ENCODE measurements at regions not wholly inside any gene's neighbourhood (a gene's known extent, or its start where the extent isn't known, plus 50 kb on each side); places are given as distances from the start of the nearest gene placed in this dataset.
"Not testable (repeated sequence)": the region's sequence is repeated elsewhere in the genome, so short reads cannot be mapped to it uniquely, and the experiment has no call there.

- FAIRE-seq (no peak), DNase-seq (ENCODE audit: insufficient read length, low spot score) (no peak)
- no peak for TF ChIP-seq POLR2A (IDR thresholded peaks at IDR 0.05; ENCODE audit: low read depth, low read length)
Observed at GRCh38 chr21:39082656-39083376, 100.4 kb downstream of the PSMG1 start.

- FAIRE-seq: no peak
- DNase-seq (ENCODE audit: insufficient read length, low spot score): no peak
Observed at GRCh38 chr21:39080366-39080765, 102.9 kb downstream of the PSMG1 start.

GRCh38 chr21:39079617-39080016 is 103.6 kb downstream of the PSMG1 start:
- DNase-seq (ENCODE audit: insufficient read length, low spot score): no peak
- TF ChIP-seq POLR2A (IDR thresholded peaks at IDR 0.05; ENCODE audit: low read depth, low read length): no peak
- FAIRE-seq: no peak

More at GRCh38 chr21:39080366-39080765, 102.9 kb downstream of the PSMG1 start:
- no peak for TF ChIP-seq POLR2A (IDR thresholded peaks at IDR 0.05; ENCODE audit: low read depth, low read length)

DNA sequence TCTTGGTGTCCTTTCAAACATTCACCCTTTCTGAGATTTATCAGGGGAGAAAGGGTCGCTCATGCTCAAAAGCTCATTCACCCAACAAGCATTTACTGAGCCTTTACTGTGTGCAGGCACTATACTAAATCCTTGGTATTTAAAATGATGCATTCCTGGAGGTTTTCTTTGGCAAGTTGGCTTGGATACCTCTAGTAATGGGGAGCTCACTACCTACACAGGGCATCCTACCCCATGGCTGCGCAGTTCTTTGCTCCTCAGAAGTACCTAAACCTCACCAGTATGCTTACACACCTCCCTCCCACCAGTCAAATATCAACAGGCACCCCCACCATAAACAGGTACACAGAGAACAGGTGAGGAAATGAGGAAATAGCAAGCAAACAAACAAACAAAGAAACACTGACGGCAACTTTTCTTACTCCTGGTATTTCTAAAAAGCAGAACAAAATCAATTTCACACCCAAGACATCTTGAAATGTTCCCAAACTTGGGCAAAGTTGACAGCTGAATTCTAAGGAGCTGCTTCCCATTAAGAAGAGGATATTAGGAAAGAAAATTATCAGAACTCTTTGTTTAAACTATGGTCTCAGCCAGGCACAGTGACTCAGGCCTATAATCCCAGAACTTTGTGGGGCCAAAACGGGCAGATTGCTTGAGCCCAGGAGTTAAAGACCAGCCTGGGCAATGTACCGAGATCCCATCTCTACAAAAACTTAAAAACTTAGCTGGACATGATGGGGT is 104.8 kb downstream of the PSMG1 start:
- no peak for TF ChIP-seq POLR2A (IDR thresholded peaks at IDR 0.05; ENCODE audit: low read depth, low read length)
- no peak for FAIRE-seq
- DNase-seq (ENCODE audit: insufficient read length, low spot score): no peak

DNA sequence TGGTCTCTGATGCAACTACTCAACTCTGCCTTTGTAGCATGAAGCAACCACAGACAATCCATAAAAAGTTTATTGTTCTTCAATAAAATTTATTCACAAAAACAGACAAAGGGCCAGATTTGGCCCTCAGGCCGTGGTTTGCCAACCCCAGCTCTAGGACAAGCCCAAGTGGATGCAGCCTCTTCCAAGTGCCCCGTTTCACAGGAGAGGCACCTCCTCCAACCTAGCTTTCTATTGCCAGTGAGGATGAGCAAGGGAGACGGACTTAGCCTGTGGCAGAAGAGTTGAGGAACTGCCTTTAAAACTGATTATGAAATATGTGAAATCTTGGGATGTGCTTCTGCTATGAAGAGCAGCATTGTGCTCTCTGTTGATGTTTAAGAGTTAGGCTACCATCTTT is 105.4 kb downstream of the PSMG1 start:
- no peak for TF ChIP-seq POLR2A (IDR thresholded peaks at IDR 0.05; ENCODE audit: low read depth, low read length)
- no peak for DNase-seq (ENCODE audit: insufficient read length, low spot score)
- FAIRE-seq: no peak

DNA sequence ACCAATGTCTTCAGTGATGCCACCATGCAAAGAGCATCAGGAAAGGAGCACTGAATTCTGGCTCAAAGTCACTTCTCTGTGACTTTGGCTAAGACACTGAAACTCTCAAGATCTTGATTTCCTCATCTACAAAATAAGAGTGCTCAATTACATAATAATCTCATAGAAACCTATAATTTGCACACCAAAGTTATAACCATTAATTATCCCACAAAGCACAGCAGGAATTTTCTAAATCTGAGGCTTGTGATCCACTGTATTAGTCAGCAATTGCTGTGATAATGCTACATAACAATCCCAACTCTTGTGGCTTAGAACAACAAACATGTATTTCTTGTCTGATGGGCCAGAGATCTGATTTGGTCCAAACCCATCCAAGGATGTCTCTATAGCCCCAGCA is 108.7 kb downstream of the PSMG1 start:
- TF ChIP-seq POLR2A (IDR thresholded peaks at IDR 0.05; ENCODE audit: low read depth, low read length): no peak
- DNase-seq (ENCODE audit: insufficient read length, low spot score): no peak
- no peak for FAIRE-seq

GRCh38 chr21:39073717-39074116 is 109.5 kb downstream of the PSMG1 start:
- no peak for DNase-seq (ENCODE audit: insufficient read length, low spot score)
- TF ChIP-seq POLR2A (IDR thresholded peaks at IDR 0.05; ENCODE audit: low read depth, low read length): no peak
- FAIRE-seq: no peak

GRCh38 chr21:39073063-39073462 is 110.2 kb downstream of the PSMG1 start:
- TF ChIP-seq POLR2A (IDR thresholded peaks at IDR 0.05; ENCODE audit: low read depth, low read length): no peak
- DNase-seq (ENCODE audit: insufficient read length, low spot score) (no peak), FAIRE-seq (no peak)

DNA sequence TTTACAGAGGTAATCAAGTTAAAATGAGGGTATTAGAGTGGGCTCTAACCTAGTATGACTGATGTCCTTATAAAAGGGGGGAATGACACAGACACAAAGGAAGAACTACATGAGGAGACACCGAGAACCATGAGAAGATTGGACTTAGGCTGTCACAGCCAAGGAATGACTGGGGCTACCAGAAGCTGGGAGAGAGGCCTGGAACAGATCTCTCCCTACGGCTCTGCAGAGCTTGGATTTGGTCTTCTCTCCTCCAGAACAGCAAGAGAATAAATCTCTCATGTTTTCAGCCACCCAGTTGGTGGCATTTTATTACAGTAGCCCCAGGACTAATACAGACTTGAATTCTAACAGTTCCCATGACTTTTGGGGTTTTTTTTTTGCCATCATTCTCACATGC is 110.8 kb downstream of the PSMG1 start:
- FAIRE-seq (no peak), DNase-seq (ENCODE audit: insufficient read length, low spot score) (no peak)
- no peak for TF ChIP-seq POLR2A (IDR thresholded peaks at IDR 0.05; ENCODE audit: low read depth, low read length)

GRCh38 chr21:39071623-39072214 is 111.5 kb downstream of the PSMG1 start:
- no peak for TF ChIP-seq POLR2A (IDR thresholded peaks at IDR 0.05; ENCODE audit: low read depth, low read length)
- DNase-seq (ENCODE audit: insufficient read length, low spot score) (no peak), FAIRE-seq (no peak)

- not testable (repeated sequence) for DNase-seq (ENCODE audit: insufficient read length, low spot score); FAIRE-seq
Observed at GRCh38 chr21:39069856-39070255, 113.4 kb downstream of the PSMG1 start.

DNA sequence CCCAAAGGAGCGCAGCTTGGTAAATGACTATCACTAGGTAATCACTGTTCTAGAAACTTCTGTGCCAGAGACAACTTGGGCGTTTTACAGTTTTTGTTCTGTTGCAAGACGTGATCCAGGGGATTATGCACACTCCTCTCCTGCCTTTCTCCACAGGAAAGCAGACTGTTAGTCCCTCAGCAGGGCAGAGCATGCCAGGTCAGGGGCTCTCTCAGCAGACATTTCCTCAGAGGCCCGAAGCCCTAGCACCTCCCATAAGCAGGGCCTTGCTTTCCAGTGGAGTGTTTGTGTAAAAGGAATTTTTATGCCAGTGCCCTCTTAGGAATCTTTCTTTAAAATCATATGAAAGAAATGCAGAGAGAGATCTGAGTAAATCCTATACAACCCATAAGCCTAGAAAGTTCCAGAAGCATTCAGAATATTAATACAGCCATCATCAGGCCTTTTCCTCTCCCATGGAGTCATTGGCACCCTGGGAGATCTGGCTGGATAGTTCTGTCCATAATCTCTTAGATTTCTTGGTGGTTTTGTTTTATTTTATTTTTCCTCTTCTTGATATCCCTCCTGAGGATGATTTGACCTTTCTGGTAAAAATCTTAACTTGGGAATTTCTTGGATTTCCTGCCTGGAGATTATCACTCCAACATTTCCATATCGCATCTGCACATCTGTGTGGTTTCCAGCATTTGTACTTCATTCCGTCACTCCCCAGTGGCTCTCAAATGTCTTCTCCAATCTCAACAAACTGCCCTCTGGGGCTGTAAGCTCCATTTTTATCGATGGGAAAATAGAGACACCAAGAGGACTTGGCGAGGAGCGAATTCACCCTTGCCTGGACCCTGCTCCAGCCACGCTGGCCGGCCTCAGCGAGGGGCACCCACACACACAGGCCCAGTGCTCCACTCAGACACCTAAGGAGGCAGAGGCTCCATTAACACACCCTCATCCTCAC is 116.1 kb downstream of the PSMG1 start:
- no peak for TF ChIP-seq POLR2A (IDR thresholded peaks at IDR 0.05; ENCODE audit: low read depth, low read length)

GRCh38 chr21:39065917-39066316 is 117.3 kb downstream of the PSMG1 start:
- DNase-seq (ENCODE audit: insufficient read length, low spot score) (no peak), FAIRE-seq (no peak)
- TF ChIP-seq POLR2A (IDR thresholded peaks at IDR 0.05; ENCODE audit: low read depth, low read length): no peak

More for the DNA sequence above, 116.1 kb downstream of the PSMG1 start:
- FAIRE-seq: no peak
- no peak for DNase-seq (ENCODE audit: insufficient read length, low spot score)
